Thyroid gland (tissue), 4 donors: ENCODE measurements at regions not wholly inside any gene's neighbourhood (a gene's known extent, or its start where the extent isn't known, plus 50 kb on each side); places are given as distances from the start of the nearest gene placed in this dataset.

ENCODE experiments used
- CTCF ChIP-seq, 6 experiments: fragments of 200-600 bp in 3 of 6; fragments of 450-650 bp in 3 of 6; sonication (generic) in 3 of 6; IDR thresholded peaks; one replicate each; pipeline ENCODE4 v1.5.1; 2016 to 2019; ENCODE audit warnings: antibody characterized with exemption in 6 of 6, mild to moderate bottlenecking in 2 of 6, inconsistent platforms in 1 of 6, moderate library complexity in 1 of 6
- POLR2A ChIP-seq, 2 donors: fragments of 450-650 bp; IDR thresholded peaks; one replicate each; pipeline ENCODE4 v1.6.1; 2017; ENCODE audit warnings: antibody characterized with exemption in 2 of 2, mild to moderate bottlenecking in 2 of 2, moderate library complexity in 1 of 2

- TF ChIP-seq CTCF (IDR thresholded peaks at IDR 0.05) = no peak
- TF ChIP-seq POLR2A (IDR thresholded peaks at IDR 0.05) = no peak
Measured at GRCh38 chr2:42976351-42976750, 184.0 kb upstream of the HAAO start.
